Endodermal cell (in vitro differentiated cells): ENCODE measurements at regions not wholly inside any gene's neighbourhood (a gene's known extent, or its start where the extent isn't known, plus 50 kb on each side); places are given as distances from the start of the nearest gene placed in this dataset.

ENCODE experiments used
- DNase-seq: peaks from one replicate; pipeline ENCODE4 v3.0.0-alpha.2; 2017
- H3K27ac ChIP-seq: 2 replicates; pipeline ENCODE4 v1.5.1; 2013; ENCODE audit warnings: mild to moderate bottlenecking, low read depth, low read length, moderate library complexity
- H3K27me3 ChIP-seq: 2 replicates; pipeline ENCODE4 v1.6.1; 2013; ENCODE audit warnings: mild to moderate bottlenecking, low read length, moderate library complexity; ENCODE audit not compliant: insufficient read depth, control insufficient read depth, poor library complexity, severe bottlenecking
- H3K36me3 ChIP-seq: 2 replicates; pipeline ENCODE4 v1.7.0; 2013; ENCODE audit warnings: mild to moderate bottlenecking, low read length, moderate library complexity; ENCODE audit not compliant: control insufficient read depth, insufficient read depth
- H3K4me1 ChIP-seq: one replicate; pipeline ENCODE4 v1.7.0; 2013; ENCODE audit warnings: low read length; ENCODE audit not compliant: control insufficient read depth, insufficient read depth
- H3K4me3 ChIP-seq: 2 replicates; pipeline ENCODE4 v1.5.1; 2013; ENCODE audit warnings: mild to moderate bottlenecking, low read length, moderate library complexity
- H3K9ac ChIP-seq: 2 replicates; pipeline ENCODE4 v1.6.1; 2013; ENCODE audit warnings: mild to moderate bottlenecking, low read length, moderate library complexity; ENCODE audit not compliant: poor library complexity, severe bottlenecking; ENCODE audit errors: extremely low read depth
- H3K9me3 ChIP-seq: 2 replicates; pipeline ENCODE4 v1.6.1; 2013; ENCODE audit warnings: mild to moderate bottlenecking, low read length, moderate library complexity; ENCODE audit not compliant: control insufficient read depth
- H3K27ac Mint-ChIP-seq: 2 replicates; pipeline ENCODE4 v1.8.0; 2020; ENCODE audit warnings: mixed read lengths
- H3K27me3 Mint-ChIP-seq: 2 replicates; pipeline ENCODE4 v1.8.0; 2021; ENCODE audit warnings: mild to moderate bottlenecking, mixed read lengths; ENCODE audit not compliant: insufficient read depth
- H3K36me3 Mint-ChIP-seq: 2 replicates; pipeline ENCODE4 v1.8.0; 2020; ENCODE audit warnings: low read depth, mixed read lengths
- H3K4me1 Mint-ChIP-seq: 2 replicates; pipeline ENCODE4 v1.8.0; 2020; ENCODE audit warnings: mixed read lengths
- H3K4me3 Mint-ChIP-seq: 2 replicates; pipeline ENCODE4 v1.8.0; 2020; ENCODE audit warnings: mild to moderate bottlenecking, moderate library complexity, mixed read lengths
- H3K9me3 Mint-ChIP-seq: 2 replicates; pipeline ENCODE4 v1.8.0; 2020; ENCODE audit warnings: mild to moderate bottlenecking, mixed read lengths
- WGBS, 2 experiments: methylation state at CpG; one replicate each; pipeline versions ENCODE4 v1.1.5 to v1.1.7; 2013; ENCODE audit warnings: missing lambda C conversion rate in 2 of 2, mixed read lengths in 1 of 2; ENCODE audit not compliant: insufficient coverage in 1 of 2, insufficient read length in 1 of 2; 5-methylcytosine and 5-hydroxymethylcytosine counted together
- TF ChIP-seq, protein P1 (sequence below): fragments of 200-600 bp; sonication (generic); conservative IDR thresholded peaks from 2 replicates; pipeline ENCODE4 v1.5.0; 2021; ENCODE audit warnings: antibody characterized with exemption, mild to moderate bottlenecking

DNA sequence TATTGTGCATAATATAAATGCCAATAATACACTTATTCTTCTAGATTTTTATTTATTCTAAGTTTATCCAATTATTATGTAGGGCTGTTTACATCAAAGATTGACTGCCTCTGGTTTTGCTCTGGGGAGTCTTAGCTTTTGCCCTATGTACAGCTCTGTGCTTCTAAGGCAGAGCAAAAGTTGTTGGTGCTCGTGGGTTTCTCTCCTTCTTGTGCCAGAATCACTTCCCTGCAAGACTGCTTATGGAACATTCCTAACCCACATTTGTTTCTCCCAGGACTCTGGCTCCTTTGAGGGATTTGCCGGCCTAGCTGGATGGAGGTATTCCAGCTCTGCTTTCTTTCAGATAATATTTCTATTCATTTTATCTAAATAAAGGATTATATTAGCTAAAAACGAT is 849.1 kb downstream of the USP25 start:
- H3K4me3 ChIP-seq = no peak overlapping the region
- no peak overlapping the region for H3K4me3 Mint-ChIP-seq
- no peaks in the 10 kb centered on the region for H3K4me1 Mint-ChIP-seq
- no peaks in the 10 kb centered on the region for H3K36me3 Mint-ChIP-seq
- TF ChIP-seq, protein P1, sequence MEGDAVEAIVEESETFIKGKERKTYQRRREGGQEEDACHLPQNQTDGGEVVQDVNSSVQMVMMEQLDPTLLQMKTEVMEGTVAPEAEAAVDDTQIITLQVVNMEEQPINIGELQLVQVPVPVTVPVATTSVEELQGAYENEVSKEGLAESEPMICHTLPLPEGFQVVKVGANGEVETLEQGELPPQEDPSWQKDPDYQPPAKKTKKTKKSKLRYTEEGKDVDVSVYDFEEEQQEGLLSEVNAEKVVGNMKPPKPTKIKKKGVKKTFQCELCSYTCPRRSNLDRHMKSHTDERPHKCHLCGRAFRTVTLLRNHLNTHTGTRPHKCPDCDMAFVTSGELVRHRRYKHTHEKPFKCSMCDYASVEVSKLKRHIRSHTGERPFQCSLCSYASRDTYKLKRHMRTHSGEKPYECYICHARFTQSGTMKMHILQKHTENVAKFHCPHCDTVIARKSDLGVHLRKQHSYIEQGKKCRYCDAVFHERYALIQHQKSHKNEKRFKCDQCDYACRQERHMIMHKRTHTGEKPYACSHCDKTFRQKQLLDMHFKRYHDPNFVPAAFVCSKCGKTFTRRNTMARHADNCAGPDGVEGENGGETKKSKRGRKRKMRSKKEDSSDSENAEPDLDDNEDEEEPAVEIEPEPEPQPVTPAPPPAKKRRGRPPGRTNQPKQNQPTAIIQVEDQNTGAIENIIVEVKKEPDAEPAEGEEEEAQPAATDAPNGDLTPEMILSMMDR = no peak
- H3K27ac Mint-ChIP-seq = no peak overlapping the region
- no peak for DNase-seq
- no peaks in the 10 kb centered on the region for H3K9me3 ChIP-seq
- H3K36me3 ChIP-seq = no peaks in the 10 kb centered on the region
- H3K9me3 Mint-ChIP-seq = no peaks in the 10 kb centered on the region
- peak overlapping the region; percentile 60 for H3K27ac ChIP-seq
- H3K27me3 Mint-ChIP-seq = no peaks in the 10 kb centered on the region
- no peaks in the 10 kb centered on the region for H3K4me1 ChIP-seq
- no peaks in the 10 kb centered on the region for H3K27me3 ChIP-seq
- no peak overlapping the region for H3K9ac ChIP-seq
- WGBS, 2 experiments = 20 to 91% methylated on average over 1 to 2 of the region's 3 CpGs

DNA sequence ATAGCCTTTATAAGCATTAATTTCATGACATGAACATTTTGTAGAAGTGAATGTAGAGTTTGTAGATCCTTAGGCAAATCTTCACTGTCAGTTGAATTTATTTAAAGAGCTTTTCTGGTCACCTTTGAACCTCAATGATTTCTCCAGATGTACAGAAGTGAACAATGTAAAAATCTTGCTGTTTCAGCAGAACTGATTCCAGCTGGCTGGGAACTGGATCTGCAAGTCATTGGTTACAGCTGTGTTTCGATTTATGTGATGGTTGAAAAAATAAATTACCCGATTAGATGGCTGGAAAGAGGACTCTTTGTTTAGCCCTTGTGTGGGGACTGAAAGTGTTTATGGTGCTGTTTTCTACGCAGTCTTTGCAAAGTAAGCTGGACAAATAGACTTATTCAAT is 849.8 kb downstream of the USP25 start:
- no peaks in the 10 kb centered on the region for H3K9me3 Mint-ChIP-seq
- no peak overlapping the region for H3K9ac ChIP-seq

DNA sequence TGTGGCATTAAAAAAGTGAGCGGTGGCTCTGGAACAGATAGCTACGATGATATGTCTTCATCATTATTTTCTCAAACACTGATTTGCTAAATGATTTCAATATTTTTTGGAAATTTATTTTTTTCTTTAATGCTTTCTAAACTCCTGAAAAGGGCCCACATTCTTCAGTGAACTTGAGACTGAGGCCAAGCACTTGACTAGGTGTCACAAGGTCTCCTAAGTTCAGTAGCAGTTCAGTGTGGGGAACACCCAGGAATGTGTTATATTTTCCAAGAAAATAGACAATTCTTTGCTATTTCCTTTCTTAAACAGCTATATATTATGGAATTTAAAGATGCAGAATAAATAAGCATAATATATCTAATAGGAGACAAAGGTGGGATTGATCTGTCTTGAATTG is 850.9 kb downstream of the USP25 start:
- H3K36me3 Mint-ChIP-seq = no peaks in the 10 kb centered on the region
- H3K4me1 ChIP-seq = no peaks in the 10 kb centered on the region
- H3K4me3 ChIP-seq = no peak overlapping the region
- DNase-seq = no peak
- H3K9me3 ChIP-seq = no peaks in the 10 kb centered on the region
- no peak overlapping the region for H3K27ac Mint-ChIP-seq
- no peaks in the 10 kb centered on the region for H3K4me1 Mint-ChIP-seq
- H3K9ac ChIP-seq = no peak overlapping the region
- TF ChIP-seq, protein P1 = no peak
- 96% methylated on average over 2 of the region's 2 CpGs; no CpG with 5 or more reads in 1 of the 2 experiments for WGBS, 2 experiments
- H3K4me3 Mint-ChIP-seq = no peak overlapping the region
- no peaks in the 10 kb centered on the region for H3K27me3 ChIP-seq
- H3K9me3 Mint-ChIP-seq = no peaks in the 10 kb centered on the region
- no peaks in the 10 kb centered on the region for H3K36me3 ChIP-seq
- no peak overlapping the region for H3K27ac ChIP-seq
- H3K27me3 Mint-ChIP-seq = no peaks in the 10 kb centered on the region

More for the DNA sequence above, 849.8 kb downstream of the USP25 start:
- Histone ChIP-seq H3K9me3 (no peaks in the 10 kb centered on the region), H3K27me3 (no peaks in the 10 kb centered on the region), H3K4me3 (no peak overlapping the region), H3K36me3 (no peaks in the 10 kb centered on the region), H3K27ac (peak overlapping the region; percentile 57), H3K4me1 (no peaks in the 10 kb centered on the region)
- no peak for DNase-seq
- H3K27me3 Mint-ChIP-seq = no peaks in the 10 kb centered on the region
- no peak overlapping the region for H3K4me3 Mint-ChIP-seq
- TF ChIP-seq, protein P1 = no peak
- no peaks in the 10 kb centered on the region for H3K36me3 Mint-ChIP-seq
- 80 to 84% methylated on average over 1 to 3 of the region's 3 CpGs for WGBS, 2 experiments
- no peaks in the 10 kb centered on the region for H3K4me1 Mint-ChIP-seq
- no peak overlapping the region for H3K27ac Mint-ChIP-seq
